WTC11 (cell line): ENCODE measurements at regions not wholly inside any gene's neighbourhood (a gene's known extent, or its start where the extent isn't known, plus 50 kb on each side); places are given as distances from the start of the nearest gene placed in this dataset.

Experiments
- CTCF ChIP-seq: fragments of 200-600 bp; IDR thresholded peaks from 2 replicates; pipeline ENCODE4 v1.8.0; 2022; ENCODE audit warnings: antibody characterized with exemption
- MXD4 ChIP-seq: fragments of 250-450 bp; sonication (Bioruptor Pico); IDR thresholded peaks from 2 replicates; pipeline ENCODE4 v1.8.0; 2021; ENCODE audit warnings: mild to moderate bottlenecking, moderate library complexity, borderline replicate concordance
- NFATC4 ChIP-seq: fragments of 250-450 bp; sonication (Bioruptor Pico); IDR thresholded peaks from 2 replicates; pipeline ENCODE4 v1.9.0; 2021; ENCODE audit warnings: mild to moderate bottlenecking

DNA sequence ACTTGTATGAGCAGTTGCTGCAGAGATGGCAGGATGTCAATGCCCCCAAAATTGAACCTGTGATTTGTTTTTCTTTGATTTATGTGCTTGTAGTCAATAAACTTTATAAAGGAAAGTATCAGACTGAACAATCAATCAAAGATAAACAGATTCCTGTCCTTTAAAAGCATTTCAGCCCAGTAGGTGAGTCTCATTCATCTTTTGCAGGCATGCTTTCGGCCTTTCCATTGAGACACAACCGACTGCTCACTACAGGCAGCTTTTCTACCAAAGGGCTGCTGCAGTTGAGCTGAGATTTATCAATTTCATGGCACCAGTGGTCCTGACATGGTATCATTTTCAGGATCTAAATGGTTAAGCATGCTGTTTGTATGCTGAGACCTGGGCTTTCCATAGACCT is 513.6 kb upstream of the PTBP2 start:
- no peak for TF ChIP-seq CTCF
- TF ChIP-seq NFATC4 (CRISPR knock-in tag), result no peak
- no peak for TF ChIP-seq MXD4 (CRISPR knock-in tag)
